ENCODE measurements at regions not wholly inside any gene's neighbourhood (a gene's known extent, or its start where the extent isn't known, plus 50 kb on each side); places are given as distances from the start of the nearest gene placed in this dataset.
"Not testable (repeated sequence)": the region's sequence is repeated elsewhere in the genome, so short reads cannot be mapped to it uniquely, and the experiment has no call there.

DNA sequence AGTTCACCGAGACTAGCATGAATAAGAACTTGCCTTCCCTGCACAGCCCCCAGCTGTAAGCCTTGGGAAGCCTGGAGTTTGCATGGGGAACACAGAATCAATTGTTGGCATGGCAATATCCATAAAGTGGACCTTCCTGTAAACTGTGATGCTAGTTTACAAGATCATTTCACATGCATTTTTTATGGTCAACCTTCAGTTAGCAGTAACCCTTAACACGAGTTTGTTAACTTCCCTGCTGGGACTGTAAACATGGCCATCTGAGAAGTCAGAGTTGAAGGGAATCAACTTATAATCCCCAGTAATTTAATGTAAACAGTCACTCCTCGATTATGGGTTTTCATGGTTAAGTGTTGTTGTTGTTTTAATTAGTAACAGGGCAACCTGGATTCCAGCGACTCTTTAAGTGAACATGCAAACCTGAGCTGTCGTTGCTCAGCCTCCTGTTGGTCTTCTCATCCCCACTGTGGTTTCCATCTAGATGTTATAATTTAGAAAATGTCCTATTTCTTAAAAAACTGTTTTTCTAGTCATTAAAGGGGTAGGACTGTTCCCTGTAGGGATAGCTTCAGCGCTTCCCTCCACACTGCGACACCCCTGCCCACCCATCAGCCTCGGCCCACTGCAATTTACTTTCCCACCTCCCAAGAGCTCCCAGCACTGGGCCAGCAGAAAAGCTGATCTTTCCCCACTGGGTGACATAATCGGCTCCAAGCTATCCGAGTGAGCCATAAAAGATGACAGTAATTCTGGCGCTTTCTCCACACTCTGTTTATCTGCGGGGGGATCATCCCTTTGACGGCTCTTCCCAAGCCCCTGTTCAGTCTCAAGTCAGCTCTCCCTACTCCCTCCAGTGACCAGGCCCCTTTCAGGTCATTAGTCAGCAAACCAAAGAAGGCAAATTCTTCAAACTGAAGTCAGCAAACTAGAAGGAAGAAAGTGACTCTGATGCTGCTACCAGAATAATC lies 107.6 kb upstream of the IPO9 start:
- DNase-seq (ENCODE audit: low read depth in 3 of 3, low spot score in 1 of 3) = no peak

DNA sequence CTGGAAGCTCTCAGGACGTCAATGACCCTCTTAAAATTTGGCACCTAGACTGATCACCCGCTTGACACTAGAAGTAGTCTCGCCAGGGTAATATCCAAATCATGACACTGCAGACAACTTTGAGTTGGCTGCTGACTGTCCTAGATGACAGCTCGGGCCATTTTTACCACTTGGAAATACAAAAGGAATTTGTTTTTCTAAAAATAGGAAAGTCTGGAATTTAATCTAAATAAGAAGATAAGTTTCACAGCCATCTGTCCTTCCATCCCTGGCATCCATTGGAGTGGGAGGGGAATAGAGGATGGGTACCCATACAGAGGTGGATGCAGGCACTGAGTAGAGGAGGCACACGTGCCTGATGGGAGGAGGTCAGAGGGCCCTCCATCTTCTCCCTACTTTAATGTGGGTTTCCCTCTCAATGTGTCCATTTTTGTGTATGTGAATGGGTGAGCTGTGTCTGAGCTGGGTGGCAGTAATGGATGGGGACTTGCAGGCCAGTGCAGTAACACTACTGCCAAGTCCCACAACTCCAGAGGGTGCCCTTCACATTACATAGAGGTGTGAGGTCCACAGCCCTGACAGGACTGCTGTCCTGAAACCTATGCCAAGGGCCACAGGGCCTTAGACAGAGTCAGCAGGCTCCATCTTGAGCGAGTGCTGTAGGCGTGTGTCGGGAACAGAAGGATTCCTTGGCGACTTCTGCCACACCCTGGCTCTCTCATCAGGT lies 104.8 kb upstream of the IPO9 start:
- DNase-seq (ENCODE audit: low read depth in 3 of 3, low spot score in 1 of 3) = no peak

DNA sequence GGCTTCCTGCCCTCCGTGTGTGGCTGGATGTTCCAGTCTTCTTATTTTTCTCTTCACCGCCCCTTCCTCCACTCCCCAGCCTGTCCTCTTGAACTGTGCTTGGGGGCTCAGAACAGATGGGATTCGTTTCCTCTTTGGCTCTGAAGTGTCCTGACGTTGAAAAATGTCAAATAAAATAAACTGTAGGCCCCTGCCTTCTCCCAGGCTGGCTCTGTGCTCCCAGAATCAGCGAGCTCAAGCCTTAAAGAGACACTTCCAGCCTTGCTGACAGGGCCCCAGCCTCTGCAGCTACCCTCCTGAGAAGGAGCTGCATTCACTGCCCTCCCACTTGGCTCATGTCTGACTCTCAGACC lies 104.2 kb upstream of the IPO9 start:
- no peak for DNase-seq (ENCODE audit: low read depth in 3 of 3, low spot score in 1 of 3)

DNA sequence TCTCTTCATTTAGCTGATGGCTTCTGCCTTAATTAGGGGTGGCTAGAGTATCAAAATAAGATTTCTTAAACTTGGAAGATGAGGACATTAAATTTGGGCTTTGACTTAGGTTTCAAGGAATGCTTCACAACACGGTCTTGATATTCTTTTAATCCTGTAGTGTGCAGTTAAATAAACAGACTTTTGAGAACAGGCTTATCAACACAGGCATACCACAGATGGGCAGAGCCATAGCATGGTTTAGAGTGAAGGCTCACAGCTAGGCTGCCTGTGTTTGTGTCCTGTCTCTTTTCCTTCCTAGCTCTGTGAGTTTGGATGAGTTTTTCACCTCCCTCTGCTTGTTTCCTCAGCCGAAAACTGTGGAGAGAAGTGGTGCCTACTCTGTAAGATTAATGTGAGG lies 102.3 kb upstream of the IPO9 start:
- DNase-seq (ENCODE audit: low read depth in 3 of 3, low spot score in 1 of 3) = no peak

DNA sequence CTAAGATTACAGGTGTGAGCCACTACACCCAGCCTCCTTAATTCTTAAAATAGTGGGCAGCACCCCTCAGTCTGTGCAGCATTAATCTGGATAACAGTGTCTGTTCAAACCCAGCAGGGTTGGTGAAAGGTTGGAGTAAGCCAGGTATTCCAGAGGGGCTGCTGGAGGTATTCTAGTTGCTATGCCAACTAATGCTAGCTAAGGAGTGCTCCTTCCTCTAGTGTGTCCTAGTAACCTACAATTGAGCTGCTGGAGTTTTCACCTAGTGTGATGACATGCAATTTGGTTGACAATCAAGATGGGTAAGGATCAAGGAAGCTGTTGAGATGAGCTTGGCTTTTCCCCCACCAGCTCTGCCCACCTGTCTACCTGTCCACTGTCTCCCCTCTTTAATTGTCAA lies 100.2 kb upstream of the IPO9 start:
- no peak for DNase-seq (ENCODE audit: low read depth in 3 of 3, low spot score in 1 of 3)

DNA sequence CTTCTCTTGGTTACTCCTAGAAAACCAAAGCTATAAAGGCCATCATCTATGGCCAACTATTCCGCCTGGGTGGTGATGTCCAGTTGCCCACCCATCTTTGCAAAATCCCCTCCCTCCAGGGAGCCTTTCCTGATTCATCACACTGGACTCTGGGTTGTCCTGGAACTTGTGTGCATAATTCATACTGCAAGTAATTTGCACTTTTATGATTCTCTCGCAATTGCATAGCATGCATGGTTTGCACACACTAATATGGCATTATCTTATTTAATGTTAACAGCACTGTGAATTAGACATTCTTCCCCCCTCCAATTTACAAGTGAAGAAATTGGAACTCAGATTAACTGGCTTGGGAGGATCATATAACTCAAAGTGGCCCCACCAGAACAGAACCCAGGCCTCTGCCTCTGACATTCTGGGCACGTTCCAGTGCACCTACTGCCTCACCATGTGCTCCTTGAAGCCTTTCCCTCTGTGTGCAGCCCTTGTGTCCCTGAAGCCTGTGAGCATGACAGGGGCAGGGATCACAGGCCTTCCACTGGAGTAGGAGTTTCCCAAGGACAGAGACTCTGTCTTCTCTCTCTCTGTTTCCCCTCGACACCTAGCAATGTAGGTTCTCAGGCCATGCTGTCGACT lies 98.9 kb upstream of the IPO9 start:
- no peak for DNase-seq (ENCODE audit: low read depth in 3 of 3, low spot score in 1 of 3)

DNA sequence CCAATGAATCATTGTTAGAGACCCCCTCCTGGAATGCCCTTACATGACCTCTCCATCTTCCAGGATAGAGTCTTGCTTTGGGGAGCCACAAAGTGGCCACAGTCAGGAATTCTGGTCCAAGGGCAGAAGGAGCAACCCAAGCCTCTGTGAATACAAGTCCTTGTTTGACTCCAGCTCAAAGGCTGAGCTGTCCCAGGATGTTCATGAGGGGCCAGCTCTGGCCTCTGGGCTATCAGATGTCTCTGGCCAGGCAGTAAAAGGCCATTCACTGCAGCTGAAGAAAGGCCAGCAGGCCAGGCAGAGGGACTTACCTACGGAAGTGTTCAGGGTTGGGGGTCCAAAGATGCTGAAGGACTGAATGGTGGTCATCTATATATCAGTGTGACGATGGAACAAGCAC lies 98.3 kb upstream of the IPO9 start:
- no peak for DNase-seq (ENCODE audit: low read depth in 3 of 3, low spot score in 1 of 3)

DNA sequence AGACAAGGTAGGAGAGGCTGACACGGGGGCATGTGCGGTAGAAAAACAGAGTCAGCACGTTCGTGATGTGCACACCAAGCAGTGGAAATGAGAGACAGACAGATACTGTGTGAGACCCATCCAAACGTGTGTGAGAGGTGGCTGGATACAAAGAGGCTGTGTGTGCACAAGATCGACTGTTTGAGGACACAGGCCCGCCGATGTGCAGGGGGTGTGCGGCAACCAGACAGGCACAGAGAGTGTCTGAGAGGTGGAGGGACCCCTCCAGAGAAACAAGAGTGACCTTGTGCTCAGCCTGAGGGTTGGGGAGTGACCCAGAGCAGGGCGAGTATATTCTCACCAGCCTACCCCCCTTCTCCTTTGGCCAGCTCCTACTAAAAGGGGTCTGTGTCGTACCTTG lies 97.8 kb upstream of the IPO9 start:
- DNase-seq (ENCODE audit: low read depth in 3 of 3, low spot score in 1 of 3) = no peak

DNA sequence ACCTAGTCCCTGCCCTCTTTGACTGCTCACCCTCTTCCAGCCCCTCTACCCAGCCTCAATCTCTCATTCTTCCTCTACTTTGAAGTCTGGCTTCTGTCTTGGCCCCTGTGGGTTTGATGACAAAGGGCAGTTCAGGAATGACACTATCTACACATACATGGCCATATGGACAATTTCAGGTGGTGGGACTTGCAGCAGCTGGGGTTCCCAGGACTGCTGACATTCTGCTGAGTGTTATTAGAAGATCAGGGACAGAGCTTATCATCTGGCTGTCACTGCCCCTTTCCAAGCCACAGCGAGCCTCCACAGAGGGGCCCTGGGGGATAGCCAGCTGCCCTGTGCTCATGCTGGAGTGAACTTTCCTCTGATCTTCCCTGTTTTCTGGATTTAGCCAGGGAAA lies 97.4 kb upstream of the IPO9 start:
- no peak for DNase-seq (ENCODE audit: low read depth in 3 of 3, low spot score in 1 of 3)

DNA sequence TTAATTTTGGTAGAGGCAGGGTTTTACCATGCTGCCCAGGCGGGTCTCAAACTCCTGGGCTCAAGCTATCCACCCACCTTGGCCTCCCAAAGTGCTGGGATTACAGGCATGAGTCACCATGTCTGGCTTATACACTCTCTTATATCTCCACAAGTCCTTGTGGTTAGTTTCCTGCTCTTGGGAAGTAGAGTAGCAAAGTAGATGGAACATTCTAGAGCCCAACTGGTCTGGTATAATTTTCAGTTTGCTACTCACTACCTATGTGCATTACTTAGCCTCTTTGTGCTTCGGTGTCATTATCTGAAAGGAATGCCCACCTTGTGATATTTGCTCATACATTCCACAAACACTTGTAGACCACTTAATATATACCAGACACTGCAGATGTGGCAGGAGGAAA lies 96.6 kb upstream of the IPO9 start:
- no peak for DNase-seq (ENCODE audit: low read depth in 3 of 3, low spot score in 1 of 3)

DNA sequence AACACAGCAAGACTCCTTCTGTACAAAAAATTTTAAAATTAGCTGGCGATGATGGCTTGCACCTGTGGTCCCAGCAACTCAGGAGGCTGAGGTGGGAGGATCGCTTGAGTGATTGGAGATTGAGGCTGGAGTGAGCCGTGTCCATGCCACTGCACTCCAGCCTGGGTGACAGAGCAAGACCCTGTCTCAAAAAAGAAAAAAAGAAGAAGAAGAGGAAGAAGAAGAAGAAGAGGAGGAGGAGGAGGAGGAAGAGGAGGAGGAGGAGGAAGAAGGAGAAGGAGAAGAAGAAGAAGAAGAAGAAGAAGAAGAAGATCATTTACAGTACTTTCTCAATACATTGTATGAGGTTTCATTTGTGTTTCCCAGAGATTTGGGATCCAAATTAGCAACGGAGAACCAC lies 94.7 kb upstream of the IPO9 start:
- not testable (repeated sequence) for DNase-seq (ENCODE audit: low read depth in 3 of 3, low spot score in 1 of 3)

DNA sequence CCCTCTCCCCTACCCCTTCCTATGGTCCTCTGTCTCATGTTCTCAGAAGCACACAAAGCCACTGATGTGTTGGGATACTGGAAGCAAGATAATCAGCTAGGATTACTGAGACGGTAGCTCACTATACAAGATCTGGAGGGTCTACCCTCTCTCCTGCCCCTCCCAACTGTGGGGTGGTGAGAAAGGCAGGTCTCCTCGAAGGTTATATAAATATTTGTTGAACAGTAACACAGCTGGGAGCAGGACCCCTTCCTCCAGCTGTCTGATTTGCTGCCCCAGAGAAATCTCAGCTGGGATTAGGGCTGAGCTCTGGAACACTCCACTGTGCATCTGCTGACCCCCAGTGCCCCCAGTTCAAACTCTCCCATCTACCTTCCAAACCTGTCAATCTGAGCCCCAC lies 94.2 kb upstream of the IPO9 start:
- DNase-seq (ENCODE audit: low read depth in 3 of 3, low spot score in 1 of 3) = no peak

DNA sequence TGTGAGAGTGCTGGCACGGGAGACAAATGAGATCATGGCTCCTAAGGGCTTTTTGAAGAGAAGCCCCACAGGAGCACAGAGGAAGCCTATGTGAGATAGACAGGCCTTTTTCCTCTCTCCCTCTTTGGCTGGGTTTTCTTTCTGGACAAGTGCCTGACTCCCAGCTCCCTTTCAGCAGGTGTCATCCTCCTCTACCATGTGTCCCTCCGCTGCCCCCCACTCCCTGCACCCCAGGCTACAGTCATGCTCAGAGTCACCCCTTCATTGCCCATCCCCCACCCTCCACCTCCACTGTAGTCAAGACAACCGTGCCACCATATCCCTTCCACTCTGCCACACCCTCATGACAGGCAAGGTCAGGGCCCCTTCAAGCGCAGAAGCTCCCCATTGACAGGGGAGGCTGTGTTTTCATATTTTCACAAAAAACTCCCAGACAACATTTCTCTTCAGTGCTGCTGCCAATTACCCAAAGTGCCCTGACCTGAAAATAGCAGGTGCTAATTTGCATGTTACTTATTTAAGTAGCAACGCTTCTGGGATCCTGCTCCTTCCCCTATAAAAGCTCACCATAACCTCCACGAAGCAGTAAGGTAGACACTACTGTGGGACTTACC lies 92.1 kb upstream of the IPO9 start:
- DNase-seq (ENCODE audit: low read depth in 3 of 3, low spot score in 1 of 3) = no peak

DNA sequence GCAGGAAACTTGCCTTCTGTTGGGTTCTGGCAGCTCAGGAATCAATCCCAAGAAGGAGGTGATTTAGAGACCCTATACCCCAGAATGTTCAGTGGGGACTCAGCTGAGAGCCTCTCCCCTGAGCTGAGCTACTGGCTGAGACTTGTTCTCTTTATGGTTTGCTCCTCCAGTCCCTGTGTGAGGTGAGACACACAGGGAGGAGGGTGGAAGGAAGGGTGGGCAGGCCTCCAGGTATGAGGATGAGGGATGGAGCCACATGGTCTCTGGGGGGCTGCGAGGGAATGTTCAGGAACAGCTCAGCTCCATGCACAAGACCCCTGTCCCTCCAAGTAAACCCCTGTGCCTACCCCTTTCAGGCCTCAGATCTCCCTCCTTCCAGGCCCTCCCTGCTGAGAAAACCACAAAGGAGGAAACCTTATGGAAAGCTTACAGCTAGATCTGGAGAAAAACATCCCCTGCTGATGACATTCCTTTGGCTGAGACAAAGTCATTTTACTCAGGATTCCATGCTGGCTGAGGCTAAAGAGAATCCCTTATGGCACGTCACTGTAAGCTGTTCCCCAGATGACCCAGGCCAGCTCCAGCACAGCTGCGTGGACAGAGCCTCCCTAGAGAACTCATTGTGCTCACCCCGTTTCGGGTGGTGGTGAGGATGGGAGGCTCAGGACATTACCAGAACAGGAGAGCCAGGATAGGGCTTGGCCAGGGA lies 91.5 kb upstream of the IPO9 start:
- no peak for DNase-seq (ENCODE audit: low read depth in 3 of 3, low spot score in 1 of 3)

DNA sequence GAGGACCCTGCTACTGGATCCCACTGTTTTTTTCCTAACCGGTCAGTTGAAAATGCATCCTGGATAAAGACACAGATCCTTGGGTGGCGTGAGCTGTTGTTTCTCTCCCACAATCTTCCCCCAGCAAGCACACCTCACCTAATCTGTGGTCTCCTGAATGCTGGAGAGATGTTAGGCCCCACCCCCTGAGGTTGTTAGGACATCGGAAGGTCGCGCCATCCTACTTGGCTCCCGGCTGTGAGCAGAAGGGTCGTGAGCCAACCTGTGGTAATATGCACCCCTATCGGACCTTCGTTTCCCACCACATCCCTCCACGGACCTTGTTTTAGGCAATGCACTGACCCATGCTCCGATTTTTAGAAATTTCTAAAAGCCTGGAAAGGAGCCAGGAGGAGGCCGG lies 89.9 kb upstream of the IPO9 start:
- DNase-seq (ENCODE audit: low read depth in 3 of 3, low spot score in 1 of 3) = no peak

DNA sequence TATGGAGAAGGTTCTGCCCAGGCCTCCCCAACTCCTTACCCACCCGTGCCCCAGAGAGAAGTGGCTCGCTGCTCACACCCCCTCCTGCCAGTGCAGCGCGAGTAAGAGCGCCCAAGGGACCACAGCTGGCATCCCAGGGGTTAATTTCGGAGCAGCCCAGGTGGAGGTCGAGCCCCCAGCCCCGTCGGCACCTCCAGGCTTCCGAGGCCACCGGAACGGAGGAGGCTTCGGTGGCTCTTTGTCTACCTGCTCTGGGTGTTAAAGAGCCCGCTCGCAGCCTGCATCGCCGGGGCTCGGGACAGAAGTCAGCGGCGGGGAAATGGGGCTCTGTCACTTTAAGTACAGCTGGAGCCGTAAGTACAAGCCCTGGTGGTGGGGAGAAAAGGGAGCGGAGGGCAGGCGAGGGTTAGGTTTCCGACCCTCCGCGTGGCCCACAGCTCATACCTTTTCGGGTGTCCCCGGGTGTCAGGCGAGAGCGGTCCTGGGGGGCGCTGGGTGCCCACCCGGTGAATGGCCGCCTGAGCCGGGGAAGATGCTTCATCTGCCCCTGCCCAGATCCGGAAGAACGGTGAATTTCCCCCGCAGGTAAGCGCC lies 89.4 kb upstream of the IPO9 start:
- DNase-seq (ENCODE audit: low read depth in 3 of 3, low spot score in 1 of 3) = peak; percentile 17 to 43 (median 18)

DNA sequence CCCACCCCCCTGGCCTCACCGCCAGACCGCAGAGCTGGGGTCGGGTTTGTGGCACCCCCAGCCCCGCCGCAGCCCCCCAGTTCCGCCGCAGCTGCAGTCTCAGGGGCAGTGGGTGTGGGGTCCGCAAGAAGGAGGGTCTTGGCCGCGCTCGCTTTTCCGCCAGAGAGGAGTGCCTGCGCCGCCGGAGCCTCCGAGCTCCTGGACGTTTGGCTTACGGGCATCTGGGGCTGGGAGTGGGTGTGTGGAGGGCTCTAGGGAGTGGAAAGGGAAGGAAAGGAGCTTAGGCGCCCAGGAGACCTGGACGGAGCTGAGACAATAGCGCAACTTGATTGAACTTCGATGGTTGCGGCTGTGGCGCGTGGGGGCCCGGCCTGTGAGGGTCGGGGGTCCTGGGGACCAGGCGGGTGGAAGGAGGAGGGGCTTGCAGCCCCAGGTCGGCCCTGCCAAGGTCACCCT lies 88.8 kb upstream of the IPO9 start:
- no peak for DNase-seq (ENCODE audit: low read depth in 3 of 3, low spot score in 1 of 3)

DNA sequence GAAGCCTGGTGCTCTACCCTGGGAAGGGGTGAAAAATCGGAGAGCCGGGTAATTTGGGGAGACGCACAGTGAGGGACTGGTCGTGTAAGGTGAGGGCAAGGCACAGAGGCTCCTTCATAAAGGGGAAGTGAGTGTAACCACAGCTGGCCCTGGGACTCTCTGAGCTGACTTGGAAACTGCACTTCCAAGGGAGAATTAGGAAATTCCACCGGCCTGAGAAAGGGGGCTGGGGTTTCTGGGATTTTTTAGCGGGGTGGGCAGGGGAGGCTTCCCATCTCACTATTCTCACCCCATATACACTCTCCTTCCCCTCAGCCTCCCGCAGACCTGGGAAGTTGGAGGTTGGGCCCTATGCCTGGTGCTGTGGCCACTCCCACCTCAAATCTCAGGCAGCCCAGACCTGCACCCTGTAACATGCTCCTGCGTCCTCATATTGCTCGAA lies 88.3 kb upstream of the IPO9 start:
- DNase-seq (ENCODE audit: low read depth in 3 of 3, low spot score in 1 of 3) = no peak

DNA sequence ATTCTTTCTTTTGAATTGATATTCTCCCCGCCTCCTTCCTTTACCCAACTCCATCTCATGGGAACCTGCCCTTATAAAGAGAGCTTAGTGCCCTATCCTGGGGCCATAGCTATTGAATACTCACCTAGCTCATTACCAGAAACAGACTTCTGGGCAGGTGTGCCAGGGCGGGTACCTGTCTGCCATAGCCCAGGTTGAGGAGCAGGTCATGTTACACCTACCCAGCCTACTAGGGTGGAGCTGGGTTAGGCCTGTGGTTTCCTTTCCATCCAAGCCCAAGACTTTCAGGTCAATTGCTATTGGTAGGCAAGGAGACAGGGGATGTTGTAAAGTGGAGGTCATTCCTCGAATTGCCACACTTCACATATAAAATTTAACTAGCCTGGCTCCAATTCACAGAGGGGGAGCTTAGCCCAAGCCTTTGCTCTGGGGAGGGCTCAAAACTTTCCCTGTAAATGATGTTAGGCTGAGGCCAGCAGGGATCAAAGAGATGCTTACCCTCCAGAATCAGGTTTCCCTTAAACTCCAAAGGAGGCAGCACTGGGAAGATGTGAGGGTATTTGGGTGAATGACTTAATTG lies 87.1 kb upstream of the IPO9 start:
- DNase-seq (ENCODE audit: low read depth in 3 of 3, low spot score in 1 of 3) = no peak

DNA sequence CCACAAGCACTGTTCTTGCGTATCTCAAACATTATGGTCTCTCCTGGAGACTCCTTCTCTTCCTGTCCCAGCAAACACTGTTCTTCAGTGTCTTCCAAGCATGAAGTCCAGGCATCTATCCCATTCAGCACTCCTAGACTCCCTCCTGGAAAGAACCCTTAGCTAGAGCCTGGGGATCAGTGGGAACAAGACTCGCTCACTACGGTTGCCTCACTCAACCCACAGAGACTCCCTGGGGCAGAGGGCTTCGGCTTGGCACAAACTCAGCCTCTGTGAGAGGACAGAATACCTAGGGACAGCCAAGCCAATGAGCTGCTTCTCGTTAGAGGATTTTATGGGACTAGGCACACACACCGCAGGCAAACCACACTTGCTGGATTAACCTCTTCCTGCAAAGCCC lies 86.5 kb upstream of the IPO9 start:
- DNase-seq (ENCODE audit: low read depth in 3 of 3, low spot score in 1 of 3) = no peak
